ENCODE measurements at regions not wholly inside any gene's neighbourhood (a gene's known extent, or its start where the extent isn't known, plus 50 kb on each side); places are given as distances from the start of the nearest gene placed in this dataset.
"Not testable (repeated sequence)": the region's sequence is repeated elsewhere in the genome, so short reads cannot be mapped to it uniquely, and the experiment has no call there.

DNA sequence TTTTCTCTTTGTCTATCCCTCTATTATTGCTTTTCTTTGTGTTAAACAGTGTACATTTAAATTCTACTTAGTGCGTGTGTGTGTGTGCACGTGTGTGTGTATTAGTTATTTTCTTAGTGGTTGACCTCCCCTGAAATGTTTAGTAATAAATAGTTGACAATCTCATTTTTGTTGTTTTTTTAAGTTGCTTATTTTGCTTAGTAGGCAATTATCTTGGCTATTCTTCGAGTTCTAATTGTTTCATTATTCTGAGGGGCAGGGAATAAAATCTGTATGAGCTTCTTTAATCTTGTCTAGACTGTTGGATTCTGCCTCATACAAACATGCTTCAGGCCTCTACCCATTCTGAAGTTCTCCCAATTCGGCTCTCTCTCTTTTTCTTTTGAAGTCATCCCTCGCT, 1169.0 kb upstream of the ATXN8OS start:
- DNase-seq, result no peak

DNA sequence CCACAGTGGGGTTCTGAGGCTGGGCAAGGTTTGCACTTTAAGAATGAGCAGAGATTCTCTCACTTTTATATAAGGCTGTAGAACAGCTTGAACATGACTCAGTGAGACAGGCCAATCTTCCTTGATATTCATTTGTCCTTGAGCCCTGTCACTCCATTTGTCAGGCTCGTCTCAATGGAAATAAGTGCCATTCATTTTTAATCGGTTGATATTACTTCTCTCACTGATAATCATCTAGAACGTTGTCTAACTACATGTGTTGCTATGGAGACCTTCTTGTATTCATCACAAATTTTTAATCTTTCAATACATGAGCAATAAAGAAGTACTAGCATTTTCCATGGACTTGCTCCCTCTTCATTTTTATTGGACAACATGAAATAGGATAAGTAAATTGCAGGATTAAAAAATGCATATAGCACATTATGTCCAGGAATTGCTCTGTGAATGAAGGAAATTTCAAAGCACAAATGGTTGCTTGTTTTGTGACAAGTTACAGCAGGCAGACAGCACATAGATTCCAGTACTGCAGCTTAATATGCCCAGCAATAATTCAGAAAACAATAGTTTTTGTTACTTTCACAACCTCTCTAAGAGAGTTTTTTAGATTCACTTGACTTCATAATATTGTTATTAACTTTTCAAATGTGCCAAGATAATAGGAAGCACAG, 1178.4 kb upstream of the ATXN8OS start:
- no peak for DNase-seq

DNA sequence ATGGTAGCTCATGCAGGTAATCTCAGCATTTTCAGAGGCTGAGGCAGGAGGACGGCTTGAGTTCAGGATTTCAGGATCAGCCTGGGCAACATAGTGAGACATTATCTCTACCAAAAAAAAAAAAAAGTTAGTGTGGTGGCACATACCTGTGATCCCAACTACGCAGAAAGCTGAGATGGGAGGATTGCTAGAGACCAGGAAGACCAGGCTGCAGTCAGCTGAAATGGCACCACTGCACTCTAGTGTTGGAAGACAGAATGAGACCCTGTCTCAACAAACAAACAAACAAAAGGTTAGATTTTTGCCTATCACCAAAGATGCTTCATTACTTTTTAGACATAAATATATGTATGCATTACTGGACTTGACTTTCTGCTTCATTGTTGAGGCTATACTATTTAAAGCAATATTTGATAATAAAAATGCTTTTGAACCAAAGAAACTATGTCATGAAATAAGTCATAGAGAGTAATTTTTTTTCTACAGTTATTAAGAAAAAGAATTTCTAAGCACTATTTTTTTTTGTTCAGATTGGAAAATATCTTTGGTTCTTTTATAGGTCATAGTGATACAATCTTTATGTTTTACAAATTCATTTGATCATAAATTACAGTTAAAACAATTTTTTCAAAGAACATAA, 1180.1 kb upstream of the ATXN8OS start:
- no peak for DNase-seq

DNA sequence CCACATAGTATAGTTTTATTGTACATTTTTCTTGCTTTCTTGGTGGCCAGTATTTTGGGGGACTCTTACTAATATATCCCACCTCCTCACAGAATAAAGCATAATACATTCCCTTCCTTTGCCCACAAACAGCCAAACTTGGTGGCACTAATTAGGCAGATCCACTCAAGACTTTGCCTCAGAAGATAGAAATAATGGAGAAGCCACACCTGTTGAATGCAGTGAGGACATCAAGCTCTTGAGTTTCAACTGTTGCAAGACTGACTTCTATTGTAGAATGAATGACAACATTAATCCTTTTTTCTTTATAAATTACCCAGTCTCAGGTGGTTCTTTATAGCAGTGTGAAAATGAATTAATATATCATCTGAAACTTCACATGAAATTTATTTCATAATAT, 1183.6 kb upstream of the ATXN8OS start:
- DNase-seq, result no peak

DNA sequence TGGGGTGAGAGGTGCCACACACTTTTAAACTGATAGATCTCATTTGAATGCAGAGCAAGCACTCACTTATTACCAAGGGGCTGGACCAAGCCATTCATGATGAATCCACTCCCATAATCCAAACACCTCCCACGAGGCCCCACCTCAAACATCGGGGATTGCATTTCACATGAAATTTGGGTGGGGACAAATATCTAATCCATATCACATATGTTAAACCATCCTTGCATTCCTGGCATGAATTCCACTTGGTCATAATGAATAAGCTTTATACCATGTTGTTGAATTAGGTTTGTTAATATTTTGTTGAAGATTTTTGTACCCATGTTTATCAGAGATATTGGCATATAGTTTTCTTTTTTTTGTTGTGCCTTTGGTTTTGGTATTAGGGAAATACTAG, 1198.7 kb upstream of the ATXN8OS start:
- DNase-seq, result no peak

DNA sequence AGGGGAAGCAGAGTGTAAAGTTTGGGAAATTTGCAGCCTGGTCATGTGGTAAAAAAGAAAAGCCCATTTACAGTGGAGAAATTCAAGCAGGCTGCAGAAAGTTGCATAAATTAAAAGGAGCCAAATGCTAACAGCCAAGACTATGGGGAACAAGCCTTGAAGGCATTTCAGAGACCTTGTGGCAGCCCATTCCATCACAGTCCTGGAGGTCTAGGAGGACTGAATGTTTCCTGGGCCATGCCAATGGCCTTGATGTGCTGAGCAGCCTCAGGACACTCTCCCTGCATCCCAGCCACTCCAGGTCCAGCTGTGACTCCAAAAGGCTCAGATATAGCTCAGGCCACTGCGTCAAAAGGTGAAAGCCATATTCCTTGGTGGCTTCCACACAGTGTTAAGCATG, 1202.4 kb upstream of the ATXN8OS start:
- DNase-seq, result no peak

DNA sequence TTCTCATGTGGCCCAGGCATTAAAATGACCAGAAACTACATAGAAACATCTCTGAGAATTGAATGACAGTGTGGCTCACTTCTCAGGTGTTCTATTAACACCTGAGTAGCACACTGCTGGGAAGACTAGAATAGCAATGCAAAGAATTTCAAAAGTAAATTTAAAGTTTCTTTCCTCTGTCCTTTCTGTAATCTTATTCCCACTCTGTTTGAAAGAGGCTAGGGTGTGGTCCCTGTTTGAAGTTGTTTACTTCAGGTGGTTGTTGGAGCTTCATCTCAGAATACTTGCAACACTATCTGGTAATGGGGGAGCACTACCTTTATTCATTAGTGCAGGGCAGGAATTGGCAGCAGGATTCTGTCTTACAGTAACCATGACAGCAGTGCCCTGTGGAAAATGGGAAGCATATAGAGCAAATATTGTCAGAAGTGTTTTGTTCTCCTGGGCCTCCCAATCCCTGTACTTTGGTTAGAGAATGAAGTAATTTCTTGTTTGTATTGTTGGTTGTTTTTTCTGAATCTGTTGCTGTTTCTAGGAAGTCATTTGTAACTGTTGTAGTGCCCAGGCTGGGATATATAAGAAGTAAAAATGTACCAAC, 1210.2 kb upstream of the ATXN8OS start:
- no peak for DNase-seq

DNA sequence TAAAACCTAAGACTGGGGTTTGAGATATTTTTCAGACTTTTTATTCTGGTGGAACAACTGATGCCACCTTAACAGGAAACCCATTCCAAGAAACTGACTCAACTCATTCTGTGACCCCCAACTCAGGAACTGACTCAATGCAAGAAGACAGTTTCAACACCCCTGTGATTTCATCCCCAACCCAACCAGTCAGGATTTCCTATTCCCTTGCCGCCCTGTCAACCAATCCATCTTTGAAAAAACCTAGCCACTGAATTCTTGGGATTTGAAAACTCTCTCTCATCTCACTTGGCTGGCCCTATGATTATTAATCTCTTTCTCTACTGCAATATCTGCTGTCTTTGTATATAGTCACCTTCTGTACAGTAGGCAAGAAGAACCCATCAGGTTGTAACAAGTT, 1211.9 kb upstream of the ATXN8OS start:
- no peak for DNase-seq

DNA sequence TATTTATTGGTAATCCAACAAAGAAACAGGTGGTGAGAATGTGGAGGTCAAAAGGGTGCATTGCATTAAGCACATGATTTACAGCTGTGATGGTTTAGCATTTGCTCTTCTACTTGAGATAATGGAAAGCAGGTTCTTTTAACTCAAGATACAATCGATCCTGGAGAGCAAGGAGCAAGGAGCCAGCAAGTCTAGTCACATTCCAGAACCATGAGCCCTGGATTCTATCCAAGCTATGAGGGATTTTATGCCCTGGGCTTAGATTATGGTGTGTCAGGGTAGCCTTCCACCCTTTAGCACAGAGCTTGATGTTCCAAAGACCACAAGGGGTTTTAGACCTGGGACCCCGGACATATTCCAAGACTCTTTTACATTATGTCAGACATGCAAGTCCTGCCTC, 1213.9 kb upstream of the ATXN8OS start:
- DNase-seq, result not testable (repeated sequence)

DNA sequence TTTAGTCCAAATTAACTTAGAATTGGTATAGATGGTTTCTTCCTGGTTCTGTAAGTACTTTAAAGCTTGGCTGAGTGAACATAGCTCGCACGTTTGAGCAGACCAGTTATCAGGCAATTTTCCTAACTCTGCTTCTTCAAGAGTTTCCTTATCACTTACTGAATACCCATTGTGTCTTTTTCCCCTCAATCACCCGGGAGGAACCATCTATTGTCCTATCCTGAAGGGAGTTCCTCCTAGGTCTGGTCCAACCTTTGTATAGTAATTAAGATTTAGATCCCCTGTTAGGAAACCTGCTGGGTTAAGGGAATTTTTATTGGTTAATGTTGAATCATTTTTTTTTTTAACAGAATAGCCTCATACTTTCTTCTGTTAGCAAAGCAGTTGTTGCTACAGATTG, 1215.0 kb upstream of the ATXN8OS start:
- not testable (repeated sequence) for DNase-seq

DNA sequence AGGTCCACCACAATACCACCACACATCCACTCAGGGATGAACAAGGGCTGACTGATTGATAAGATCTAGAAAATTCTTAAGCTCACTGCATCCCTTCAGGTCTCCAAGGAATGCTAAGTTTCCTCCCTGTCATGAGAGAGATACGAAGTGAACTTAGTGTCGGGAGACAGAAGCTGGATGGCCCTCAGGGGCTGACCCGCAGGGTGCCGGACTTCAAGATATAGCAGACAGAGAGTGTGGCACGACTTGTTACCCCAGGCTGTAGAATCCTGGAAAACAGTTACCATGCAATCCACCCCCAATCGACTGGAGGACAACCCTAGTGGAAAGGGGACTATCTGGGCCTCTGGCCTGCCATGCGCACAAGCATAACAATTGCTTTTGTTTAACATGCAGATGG, 1217.5 kb upstream of the ATXN8OS start:
- not testable (repeated sequence) for DNase-seq

DNA sequence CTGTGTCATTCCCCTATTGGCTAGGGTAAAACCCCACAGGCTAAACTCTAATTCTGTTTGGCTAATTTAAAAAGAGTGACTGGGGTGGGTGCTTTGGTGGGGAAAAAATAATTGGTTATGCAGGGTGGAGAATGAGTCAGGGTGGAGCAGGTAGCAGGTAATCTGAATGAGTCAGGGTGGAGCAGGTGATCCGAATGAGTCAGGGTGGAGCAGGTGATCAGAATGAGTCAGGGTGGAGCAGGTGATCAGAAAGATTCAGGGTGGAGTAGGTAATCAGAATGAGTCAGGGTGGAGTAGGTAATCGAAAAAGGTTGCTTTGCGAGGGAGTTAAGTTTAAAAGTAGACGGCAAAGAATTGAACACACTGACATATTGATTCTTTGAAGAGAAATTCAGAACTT, 1218.8 kb upstream of the ATXN8OS start:
- DNase-seq, result no peak

DNA sequence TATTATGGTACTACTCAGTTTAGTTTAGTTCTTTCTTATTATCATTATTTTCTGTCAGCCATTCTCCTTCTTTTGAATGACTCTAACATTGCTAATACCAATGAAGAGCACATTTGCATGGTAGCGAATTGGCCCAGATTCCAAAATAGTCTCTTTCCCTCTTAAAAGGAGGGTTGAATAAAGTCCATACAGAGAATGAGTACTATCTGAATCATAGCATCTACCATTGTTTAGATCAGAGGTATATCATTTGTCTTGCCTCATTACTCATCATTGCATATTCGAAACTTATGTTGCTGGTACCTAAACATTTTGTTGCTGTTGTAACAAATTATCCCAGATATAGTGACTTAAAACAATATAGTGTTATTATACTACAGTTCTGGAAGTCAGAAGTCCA, 1235.3 kb upstream of the ATXN8OS start:
- DNase-seq, result no peak

DNA sequence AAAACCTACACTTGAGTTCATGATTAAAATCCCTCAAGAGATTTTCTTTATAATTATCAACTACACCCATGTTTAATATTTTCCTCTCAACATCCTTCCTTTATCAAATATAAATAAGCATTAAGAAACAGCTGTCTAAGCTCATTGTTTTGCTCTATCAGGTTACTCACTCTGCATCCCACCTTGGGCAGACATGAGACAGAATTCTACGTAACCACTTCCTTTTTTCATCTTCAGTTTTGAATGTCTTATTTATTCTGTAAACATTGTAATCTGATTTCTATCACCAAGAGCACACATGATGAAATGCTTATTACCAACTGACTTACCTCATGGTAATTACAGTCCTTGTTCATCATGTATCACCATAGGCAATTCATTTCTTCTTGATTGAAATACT, 1256.6 kb upstream of the ATXN8OS start:
- no peak for DNase-seq

DNA sequence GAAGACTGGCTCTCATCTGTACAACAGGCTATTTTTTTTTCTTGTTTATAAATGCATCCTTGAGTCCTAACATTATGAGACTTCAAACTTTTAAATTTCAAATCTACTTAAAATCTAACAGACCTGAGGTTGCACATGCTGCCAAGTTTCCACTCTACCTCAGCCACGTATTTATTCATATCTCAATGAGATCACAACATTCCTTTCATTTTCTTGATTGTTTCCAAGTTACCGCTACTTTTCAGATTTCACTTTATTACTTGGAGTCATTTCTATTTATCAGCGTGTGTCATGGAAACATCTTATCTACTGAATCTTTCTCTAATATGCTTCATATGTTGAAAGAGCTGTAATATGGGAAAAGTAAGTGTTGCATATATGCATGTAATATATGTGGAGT, 1257.5 kb upstream of the ATXN8OS start:
- no peak for DNase-seq

DNA sequence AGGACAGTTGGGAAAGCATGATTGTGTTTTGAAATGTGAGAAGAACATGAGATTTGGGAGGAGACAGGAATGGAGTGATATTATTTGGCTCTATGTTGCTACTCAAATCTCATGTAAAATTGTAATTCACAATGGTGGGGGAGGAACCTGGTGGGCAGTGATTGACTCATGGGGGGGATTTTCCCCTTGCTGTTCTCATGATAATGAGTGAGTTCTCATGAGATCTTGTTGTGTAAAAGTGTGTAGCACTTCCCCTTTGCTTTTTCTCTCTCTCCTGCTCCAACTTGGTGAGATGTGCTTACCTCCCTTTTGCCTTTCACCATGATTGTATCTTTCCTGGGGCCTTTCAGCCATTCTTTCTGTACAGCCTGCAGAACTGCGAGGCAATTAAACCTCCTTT, 1261.0 kb upstream of the ATXN8OS start:
- DNase-seq, result no peak

DNA sequence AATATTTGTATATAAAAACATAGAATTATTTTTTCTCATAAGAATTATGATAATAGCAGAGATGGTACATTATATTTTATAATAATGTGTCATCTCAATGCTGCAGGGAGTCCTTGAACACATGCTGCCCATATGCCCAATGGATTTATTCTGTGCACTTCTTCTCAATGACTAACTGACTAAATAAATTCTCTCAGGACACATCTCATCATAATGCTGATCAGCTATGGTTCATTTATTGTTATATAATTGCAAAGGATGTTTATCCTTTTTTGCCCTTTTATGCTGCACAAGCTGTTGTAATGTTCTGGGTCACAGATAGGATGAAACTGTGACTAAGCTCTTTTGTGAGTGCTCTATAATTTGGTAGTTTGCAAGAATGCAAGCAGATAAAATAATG, 1273.3 kb upstream of the ATXN8OS start:
- no peak for DNase-seq

DNA sequence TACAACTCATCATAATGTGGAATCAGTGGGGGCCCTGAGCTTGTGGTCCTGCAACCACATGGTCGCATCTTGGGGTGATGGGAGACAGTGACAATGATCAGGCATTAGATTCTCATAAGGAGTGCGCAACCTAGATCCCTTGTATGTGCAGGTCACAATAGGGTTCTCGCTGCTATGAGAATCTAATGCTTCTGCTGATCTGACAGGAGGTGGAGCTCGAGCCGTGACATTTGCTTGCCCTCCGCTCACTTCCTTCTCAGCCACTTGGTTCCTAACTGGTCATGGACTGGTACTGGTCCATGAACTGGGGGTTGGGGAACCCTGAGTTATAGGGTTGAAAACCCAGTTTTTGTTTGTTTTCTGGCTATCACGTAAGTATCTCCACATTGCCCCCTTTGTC, 1290.9 kb upstream of the ATXN8OS start:
- no peak for DNase-seq

DNA sequence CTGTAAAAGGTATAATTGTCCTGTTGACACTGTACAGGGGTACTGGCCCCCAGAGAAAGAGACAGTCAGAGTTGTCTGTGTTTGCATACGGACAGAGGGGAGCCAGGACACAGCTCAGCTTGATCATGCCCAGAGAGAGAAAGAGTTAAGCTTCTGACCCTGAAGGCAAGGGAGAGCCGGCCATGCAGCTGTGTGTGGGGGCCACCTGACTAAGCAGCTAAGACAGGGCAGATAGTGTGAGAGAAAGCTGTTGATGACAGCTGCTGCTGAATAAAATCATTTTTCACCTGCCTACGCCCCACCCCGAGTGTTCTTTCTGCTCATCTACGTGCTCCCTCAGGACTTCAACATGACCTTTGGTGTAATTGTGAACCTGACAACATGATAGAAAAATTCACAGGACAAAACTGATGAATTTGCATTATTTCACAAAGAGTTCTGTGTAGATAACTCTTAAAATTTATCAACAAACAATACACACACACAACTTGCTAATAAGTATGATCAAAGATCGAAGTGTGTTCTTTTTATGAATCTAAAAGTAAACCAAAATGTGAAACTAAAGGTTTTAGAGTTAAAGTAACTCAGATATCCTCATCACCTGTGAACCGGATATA, 1294.3 kb upstream of the ATXN8OS start:
- DNase-seq, result no peak

DNA sequence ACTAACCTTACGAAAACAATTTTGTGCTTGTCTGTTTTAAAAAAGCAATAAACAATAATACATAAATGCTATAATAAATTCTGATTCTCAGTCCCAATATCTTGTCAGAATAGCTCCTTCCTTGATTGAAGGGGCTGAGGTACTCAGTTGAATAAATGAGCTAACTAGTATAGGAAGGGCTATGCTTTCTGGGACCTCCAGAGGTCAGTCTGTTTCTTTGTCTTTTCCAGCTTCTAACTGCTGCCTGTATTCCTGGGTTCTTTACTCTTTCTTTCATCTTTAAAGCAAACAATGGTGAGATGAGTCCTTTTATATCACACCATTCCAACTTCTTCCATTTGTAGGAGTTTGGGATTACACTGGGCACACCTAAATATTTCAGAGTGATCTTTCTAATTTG, 1297.0 kb upstream of the ATXN8OS start:
- DNase-seq, result no peak

DNA sequence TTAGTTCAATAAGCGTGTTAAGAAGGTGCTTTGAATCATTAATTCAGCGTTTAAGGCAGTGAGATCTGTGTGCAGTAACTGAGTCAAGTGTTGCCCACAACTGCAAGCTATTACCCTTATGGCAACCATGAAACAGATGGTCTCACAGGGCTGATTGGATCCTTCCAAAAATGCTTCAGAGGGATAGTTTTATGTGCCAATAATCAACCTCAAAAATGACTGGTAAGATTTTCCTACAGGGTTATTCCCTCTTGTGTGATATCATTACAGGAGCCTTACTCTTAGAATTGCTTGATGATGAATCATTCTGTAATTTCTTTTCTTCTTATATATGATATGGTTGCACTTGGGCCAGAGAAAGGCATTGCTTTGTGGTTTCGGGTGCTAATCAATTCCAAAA, 1299.2 kb upstream of the ATXN8OS start:
- no peak for DNase-seq

DNA sequence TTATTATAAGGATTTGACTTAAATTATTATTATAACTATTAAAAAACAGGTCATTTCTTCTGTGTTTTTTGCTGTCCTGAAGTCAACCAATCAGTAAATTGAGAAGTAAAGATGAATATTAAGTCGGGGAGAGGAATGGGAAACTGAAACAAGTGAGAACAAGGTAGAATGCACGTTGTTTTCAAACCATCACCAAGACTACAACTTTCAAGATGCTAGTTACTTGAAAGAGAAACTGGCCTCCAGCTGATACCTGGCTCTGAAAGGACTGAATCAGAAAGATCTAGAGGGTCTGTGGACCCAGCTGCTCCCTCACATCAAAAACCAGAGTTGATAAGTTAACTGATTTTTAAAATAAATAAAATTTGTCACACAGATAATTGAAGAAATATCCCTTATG, 1301.5 kb upstream of the ATXN8OS start:
- no peak for DNase-seq

DNA sequence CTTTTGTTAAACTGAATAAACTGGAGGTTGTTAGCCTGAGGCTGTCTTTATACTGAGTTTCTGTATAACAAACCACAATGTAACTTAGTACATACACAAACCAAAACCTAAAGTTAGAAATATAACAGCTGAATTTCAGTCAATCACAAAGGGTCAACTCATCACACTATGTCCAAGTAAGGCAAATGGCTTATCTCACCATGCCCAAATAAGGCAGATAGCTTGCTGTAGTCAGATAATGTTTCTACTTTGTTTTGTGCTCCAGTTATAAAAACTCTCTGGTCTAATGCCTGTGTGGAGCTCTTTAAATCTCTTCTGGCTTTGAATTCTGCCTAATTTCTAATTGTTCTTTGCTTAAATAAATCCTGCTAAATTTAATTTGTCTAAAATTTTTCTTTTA, 1323.4 kb upstream of the ATXN8OS start:
- DNase-seq, result no peak

DNA sequence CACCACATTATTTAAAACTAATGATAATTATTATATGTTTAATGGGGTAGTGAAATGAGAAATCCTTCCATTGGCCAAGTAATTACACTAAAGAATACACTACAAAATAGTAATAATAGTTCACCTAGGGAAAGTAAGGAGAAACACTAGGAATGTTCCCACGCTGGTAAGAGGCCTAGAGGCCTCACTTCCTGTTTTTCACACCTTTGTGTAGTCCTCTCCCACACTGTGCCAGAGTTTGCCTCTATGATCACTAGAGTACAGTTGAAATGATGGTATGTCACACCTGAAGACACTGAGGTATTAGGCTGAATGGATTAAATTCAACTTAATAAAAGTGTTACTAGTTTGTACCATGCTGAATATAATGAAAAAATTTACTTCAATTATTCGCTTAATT, 1348.0 kb upstream of the ATXN8OS start:
- no peak for DNase-seq
